ENCODE measurements at regions not wholly inside any gene's neighbourhood (a gene's known extent, or its start where the extent isn't known, plus 50 kb on each side); places are given as distances from the start of the nearest gene placed in this dataset.

DNA sequence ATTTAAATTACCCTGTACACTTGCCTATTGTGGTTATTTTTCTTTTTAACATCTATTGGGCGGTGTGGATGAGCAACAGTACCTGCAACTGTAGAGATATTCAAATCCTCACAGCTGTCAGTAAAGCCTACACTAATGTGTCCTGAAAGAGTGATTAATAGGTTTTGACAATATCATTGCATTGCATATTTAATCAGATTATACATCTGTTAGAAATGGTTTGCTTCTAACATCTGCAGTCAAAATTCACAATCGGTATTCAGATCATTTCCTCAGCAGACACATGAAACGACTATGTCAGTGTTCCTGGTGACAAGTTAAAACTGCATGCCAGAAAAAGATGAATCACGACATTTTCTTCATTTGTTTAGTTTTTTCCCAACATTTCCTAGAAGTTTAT is 254.6 kb upstream of the EPHA5 start:
- TF ChIP-seq, protein P1, sequence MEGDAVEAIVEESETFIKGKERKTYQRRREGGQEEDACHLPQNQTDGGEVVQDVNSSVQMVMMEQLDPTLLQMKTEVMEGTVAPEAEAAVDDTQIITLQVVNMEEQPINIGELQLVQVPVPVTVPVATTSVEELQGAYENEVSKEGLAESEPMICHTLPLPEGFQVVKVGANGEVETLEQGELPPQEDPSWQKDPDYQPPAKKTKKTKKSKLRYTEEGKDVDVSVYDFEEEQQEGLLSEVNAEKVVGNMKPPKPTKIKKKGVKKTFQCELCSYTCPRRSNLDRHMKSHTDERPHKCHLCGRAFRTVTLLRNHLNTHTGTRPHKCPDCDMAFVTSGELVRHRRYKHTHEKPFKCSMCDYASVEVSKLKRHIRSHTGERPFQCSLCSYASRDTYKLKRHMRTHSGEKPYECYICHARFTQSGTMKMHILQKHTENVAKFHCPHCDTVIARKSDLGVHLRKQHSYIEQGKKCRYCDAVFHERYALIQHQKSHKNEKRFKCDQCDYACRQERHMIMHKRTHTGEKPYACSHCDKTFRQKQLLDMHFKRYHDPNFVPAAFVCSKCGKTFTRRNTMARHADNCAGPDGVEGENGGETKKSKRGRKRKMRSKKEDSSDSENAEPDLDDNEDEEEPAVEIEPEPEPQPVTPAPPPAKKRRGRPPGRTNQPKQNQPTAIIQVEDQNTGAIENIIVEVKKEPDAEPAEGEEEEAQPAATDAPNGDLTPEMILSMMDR (IDR thresholded peaks at IDR 0.05): no peak

DNA sequence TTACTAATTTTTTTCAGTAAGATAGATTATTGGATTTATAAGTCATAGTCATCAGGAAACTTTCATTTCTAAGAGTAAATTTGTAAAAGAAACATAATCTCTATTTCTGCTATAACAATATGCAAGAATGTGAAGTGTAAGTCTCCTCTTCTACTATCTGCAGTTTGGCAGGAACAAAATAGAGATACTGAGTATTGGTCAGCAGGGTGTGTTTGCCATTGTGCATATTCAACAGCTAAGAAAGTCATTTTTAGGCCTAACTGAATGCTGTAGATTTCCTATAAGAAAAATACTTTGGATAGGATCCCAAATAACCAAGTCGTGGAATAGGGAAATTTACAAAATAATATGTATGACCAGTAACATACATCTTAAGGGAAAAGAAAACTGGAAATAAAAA is 253.3 kb upstream of the EPHA5 start:
- TF ChIP-seq, protein P1 (IDR thresholded peaks at IDR 0.05): no peak

DNA sequence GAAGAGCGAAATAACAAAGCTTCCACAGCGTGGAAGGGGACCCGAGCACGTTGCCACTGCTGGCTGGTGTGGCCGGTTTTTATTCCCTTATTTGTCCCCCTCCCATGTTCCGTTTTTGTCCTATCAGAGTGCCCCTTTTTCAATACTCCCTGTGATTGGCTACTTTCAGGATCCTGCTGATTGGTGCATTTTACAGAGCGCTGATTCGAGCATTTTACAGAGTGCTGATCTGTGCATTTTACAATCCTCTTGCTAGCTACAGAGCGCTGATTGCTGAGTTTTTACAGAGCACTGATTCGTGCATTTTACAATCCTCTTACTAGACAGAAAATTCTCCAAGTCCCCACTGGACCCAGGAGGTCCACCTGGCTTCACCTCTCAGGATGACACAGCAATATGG is 250.9 kb upstream of the EPHA5 start:
- TF ChIP-seq, protein P1 (IDR thresholded peaks at IDR 0.05): no peak

GRCh38 chr4:65918872-65919271 is 248.6 kb upstream of the EPHA5 start:
- TF ChIP-seq, protein P1 (IDR thresholded peaks at IDR 0.05): no peak

- TF ChIP-seq, protein P1 (IDR thresholded peaks at IDR 0.05): no peak
Measured at GRCh38 chr4:65918212-65918611, 247.9 kb upstream of the EPHA5 start.

DNA sequence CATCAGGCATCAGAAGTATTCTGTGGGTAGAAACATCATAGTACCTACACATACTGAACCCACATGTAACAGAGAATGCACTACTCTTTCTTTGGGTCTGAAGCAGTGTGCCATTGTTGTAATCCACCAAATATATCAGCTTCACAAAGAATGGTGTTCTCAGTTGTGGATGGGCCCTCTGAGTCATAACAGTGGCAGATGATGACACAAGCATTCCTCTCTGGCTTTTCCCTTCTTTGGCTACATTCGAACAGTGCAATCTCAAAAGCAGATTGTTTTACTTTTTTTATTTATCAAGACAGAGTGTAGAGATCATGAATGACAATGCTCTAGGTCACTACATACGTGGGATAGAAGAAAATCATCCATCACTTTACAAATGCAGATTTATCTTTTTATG is 247.2 kb upstream of the EPHA5 start:
- TF ChIP-seq, protein P1 (IDR thresholded peaks at IDR 0.05): no peak

DNA sequence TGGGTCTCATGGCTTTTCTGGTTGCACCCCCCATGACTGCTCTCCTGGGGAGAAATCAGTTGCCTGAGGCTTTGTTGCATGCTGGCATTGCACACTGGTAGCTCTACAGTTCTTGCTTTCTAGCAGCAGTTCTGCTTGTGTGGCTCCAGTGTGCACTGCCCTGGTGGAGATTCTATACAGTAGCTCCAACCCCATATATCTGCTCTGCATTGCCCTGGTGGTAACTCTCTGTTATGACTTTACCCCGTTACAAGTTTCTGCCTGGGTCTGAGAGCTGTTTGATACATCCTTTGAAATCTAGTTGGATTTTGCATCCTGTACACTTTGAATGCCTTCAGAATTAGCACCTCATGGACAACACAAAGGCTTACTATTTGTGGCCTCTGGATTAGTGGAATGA is 241.4 kb upstream of the EPHA5 start:
- TF ChIP-seq, protein P1 (IDR thresholded peaks at IDR 0.05): no peak
